ENCODE measurements at regions not wholly inside any gene's neighbourhood (a gene's known extent, or its start where the extent isn't known, plus 50 kb on each side); places are given as distances from the start of the nearest gene placed in this dataset.

DNA sequence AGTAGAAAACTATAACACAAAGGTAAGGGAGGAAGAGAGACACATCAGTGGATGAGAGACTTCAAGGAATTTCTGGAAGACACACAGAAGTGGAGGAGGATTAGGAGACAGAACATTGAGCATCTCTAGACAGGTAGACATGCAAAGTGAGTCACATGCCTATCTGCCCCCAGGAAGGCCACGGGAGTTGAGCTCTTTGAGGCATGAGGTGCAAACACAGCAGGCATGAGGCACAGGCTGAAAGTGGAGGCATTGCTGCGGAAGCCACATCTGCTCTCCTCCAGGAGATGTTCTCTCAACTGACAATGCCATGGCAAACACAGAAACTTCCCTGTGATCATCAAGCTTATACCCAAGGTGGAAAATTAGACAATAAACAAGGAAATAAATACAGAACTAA lies 481.6 kb upstream of the MYT1L start:
- no peak overlapping the region for H2AK5ac ChIP-seq (ENCODE audit: low read length)
- no peak overlapping the region for H3K18ac ChIP-seq (ENCODE audit: low read length)
- H3K79me1 ChIP-seq (ENCODE audit: low read length), result no peaks in the 10 kb centered on the region
- H3K4me3 ChIP-seq (ENCODE audit: low read length), result no peak overlapping the region
- H3K79me2 ChIP-seq (ENCODE audit: control insufficient read depth, insufficient read depth, low read length), result no peaks in the 10 kb centered on the region
- no peaks in the 10 kb centered on the region for H3K4me1 ChIP-seq (ENCODE audit: control insufficient read depth, low read depth, low read length)
- H3K4me2 ChIP-seq (ENCODE audit: low read length), result no peak overlapping the region
- H2BK15ac ChIP-seq (replicated peaks; ENCODE audit: low read depth), result no peak overlapping the region
- no peak overlapping the region for H3K23ac ChIP-seq (ENCODE audit: low read length)
- no CpG with 5 or more reads among the region's 2 CpGs for WGBS (ENCODE audit: extremely low coverage, insufficient coverage, low lambda C conversion rate)
- H4K8ac ChIP-seq (ENCODE audit: low read depth, low read length), result no peak overlapping the region
- no peak overlapping the region for H2BK5ac ChIP-seq (ENCODE audit: low read length)
- no peak overlapping the region for H3K9ac ChIP-seq (ENCODE audit: low read length)
- no peak overlapping the region for H3K56ac ChIP-seq (ENCODE audit: low read length)
- H2BK120ac ChIP-seq (ENCODE audit: low read depth, low read length), result no peak overlapping the region
- H3K4ac ChIP-seq (ENCODE audit: low read depth, low read length), result no peak overlapping the region
- no peaks in the 10 kb centered on the region for H3K27me3 ChIP-seq (ENCODE audit: insufficient read depth, low read length, poor library complexity)
- H3K27ac ChIP-seq (ENCODE audit: low read depth, low read length), result no peak overlapping the region
- no peak for DNase-seq
- no peaks in the 10 kb centered on the region for H3K36me3 ChIP-seq (ENCODE audit: control insufficient read depth, insufficient read depth, low read length)
- H4K5ac ChIP-seq (ENCODE audit: low read length), result no peak overlapping the region

GRCh38 chr2:2812117-2812516 lies 481.0 kb upstream of the MYT1L start:
- no peaks in the 10 kb centered on the region for H3K36me3 ChIP-seq (ENCODE audit: control insufficient read depth, insufficient read depth, low read length)
- H3K9ac ChIP-seq (ENCODE audit: low read length), result no peak overlapping the region
- no peak overlapping the region for H2BK15ac ChIP-seq (replicated peaks; ENCODE audit: low read depth)
- no peak for DNase-seq
- H3K4me1 ChIP-seq (ENCODE audit: control insufficient read depth, low read depth, low read length), result no peaks in the 10 kb centered on the region
- no peak overlapping the region for H3K27ac ChIP-seq (ENCODE audit: low read depth, low read length)
- no peaks in the 10 kb centered on the region for H3K79me1 ChIP-seq (ENCODE audit: low read length)
- no peak overlapping the region for H2AK5ac ChIP-seq (ENCODE audit: low read length)
- no peak overlapping the region for H3K4ac ChIP-seq (ENCODE audit: low read depth, low read length)
- H3K4me3 ChIP-seq (ENCODE audit: low read length), result no peak overlapping the region
- H3K4me2 ChIP-seq (ENCODE audit: low read length), result no peak overlapping the region
- no peak overlapping the region for H3K56ac ChIP-seq (ENCODE audit: low read length)
- WGBS (ENCODE audit: extremely low coverage, insufficient coverage, low lambda C conversion rate), result no CpG with 5 or more reads among the region's 3 CpGs
- no peak overlapping the region for H3K18ac ChIP-seq (ENCODE audit: low read length)
- H4K5ac ChIP-seq (ENCODE audit: low read length), result no peak overlapping the region
- H2BK120ac ChIP-seq (ENCODE audit: low read depth, low read length), result no peak overlapping the region
- no peaks in the 10 kb centered on the region for H3K79me2 ChIP-seq (ENCODE audit: control insufficient read depth, insufficient read depth, low read length)
- H2BK5ac ChIP-seq (ENCODE audit: low read length), result no peak overlapping the region
- no peak overlapping the region for H3K23ac ChIP-seq (ENCODE audit: low read length)
- H3K27me3 ChIP-seq (ENCODE audit: insufficient read depth, low read length, poor library complexity), result no peaks in the 10 kb centered on the region
- no peak overlapping the region for H4K8ac ChIP-seq (ENCODE audit: low read depth, low read length)

DNA sequence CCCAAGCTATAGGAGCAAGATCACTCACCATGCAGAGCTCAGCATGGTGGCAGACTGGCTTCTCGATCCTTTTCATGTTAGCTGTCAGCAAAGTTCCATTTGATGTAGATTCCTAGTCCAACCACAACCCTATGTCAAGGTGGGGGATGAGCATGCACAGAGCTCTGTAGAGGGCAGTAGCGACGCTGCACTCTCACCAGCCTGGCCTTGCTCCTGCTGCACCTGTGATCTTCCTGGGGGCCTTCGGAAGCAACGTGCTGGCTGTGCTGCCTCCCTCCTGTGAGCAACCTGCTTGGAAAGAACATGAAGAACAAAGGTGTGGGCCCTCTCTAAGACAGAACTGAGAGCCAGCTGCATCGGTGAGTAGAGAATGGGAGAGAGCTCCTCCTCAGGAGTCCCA lies 479.4 kb upstream of the MYT1L start:
- no peaks in the 10 kb centered on the region for H3K27me3 ChIP-seq (ENCODE audit: insufficient read depth, low read length, poor library complexity)
- no peak overlapping the region for H2BK5ac ChIP-seq (ENCODE audit: low read length)
- no peaks in the 10 kb centered on the region for H3K36me3 ChIP-seq (ENCODE audit: control insufficient read depth, insufficient read depth, low read length)
- no peak overlapping the region for H3K27ac ChIP-seq (ENCODE audit: low read depth, low read length)
- no peak overlapping the region for H4K8ac ChIP-seq (ENCODE audit: low read depth, low read length)
- H3K4ac ChIP-seq (ENCODE audit: low read depth, low read length), result no peak overlapping the region
- H2AK5ac ChIP-seq (ENCODE audit: low read length), result no peak overlapping the region
- no peak overlapping the region for H3K4me3 ChIP-seq (ENCODE audit: low read length)
- no peak overlapping the region for H3K23ac ChIP-seq (ENCODE audit: low read length)
- peak; percentile 26 for DNase-seq
- no peaks in the 10 kb centered on the region for H3K4me1 ChIP-seq (ENCODE audit: control insufficient read depth, low read depth, low read length)
- H4K5ac ChIP-seq (ENCODE audit: low read length), result no peak overlapping the region
- no peak overlapping the region for H3K56ac ChIP-seq (ENCODE audit: low read length)
- no CpG with 5 or more reads among the region's 6 CpGs for WGBS (ENCODE audit: extremely low coverage, insufficient coverage, low lambda C conversion rate)
- no peaks in the 10 kb centered on the region for H3K79me1 ChIP-seq (ENCODE audit: low read length)
- H2BK120ac ChIP-seq (ENCODE audit: low read depth, low read length), result no peak overlapping the region
- H3K4me2 ChIP-seq (ENCODE audit: low read length), result no peak overlapping the region
- no peak overlapping the region for H3K18ac ChIP-seq (ENCODE audit: low read length)
- H2BK15ac ChIP-seq (replicated peaks; ENCODE audit: low read depth), result no peak overlapping the region
- H3K79me2 ChIP-seq (ENCODE audit: control insufficient read depth, insufficient read depth, low read length), result no peaks in the 10 kb centered on the region
- no peak overlapping the region for H3K9ac ChIP-seq (ENCODE audit: low read length)

DNA sequence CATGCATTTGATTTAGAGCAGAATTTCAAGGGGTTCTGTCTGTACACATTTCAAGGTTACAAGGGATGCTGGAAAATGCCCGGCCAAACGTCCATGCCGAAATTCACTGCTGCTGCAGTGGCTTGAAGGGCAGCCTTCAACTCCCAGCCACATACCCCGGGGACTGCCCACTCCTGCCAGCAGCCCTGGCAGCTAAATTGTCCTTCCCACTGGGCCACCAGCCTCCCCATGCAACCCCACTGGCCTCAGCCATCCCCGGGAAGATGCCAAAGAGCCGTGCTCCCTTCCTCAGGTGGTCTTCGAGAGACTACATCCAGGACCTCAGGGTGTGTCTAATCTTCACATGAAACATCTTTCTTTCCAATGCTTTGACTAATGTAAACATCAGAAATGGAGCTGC lies 478.7 kb upstream of the MYT1L start:
- no peak overlapping the region for H2BK15ac ChIP-seq (replicated peaks; ENCODE audit: low read depth)
- no peaks in the 10 kb centered on the region for H3K36me3 ChIP-seq (ENCODE audit: control insufficient read depth, insufficient read depth, low read length)
- H3K4me2 ChIP-seq (ENCODE audit: low read length), result no peak overlapping the region
- no peak overlapping the region for H4K5ac ChIP-seq (ENCODE audit: low read length)
- H3K56ac ChIP-seq (ENCODE audit: low read length), result no peak overlapping the region
- H2AK5ac ChIP-seq (ENCODE audit: low read length), result no peak overlapping the region
- no peak overlapping the region for H3K23ac ChIP-seq (ENCODE audit: low read length)
- H3K79me2 ChIP-seq (ENCODE audit: control insufficient read depth, insufficient read depth, low read length), result no peaks in the 10 kb centered on the region
- no peak overlapping the region for H3K27ac ChIP-seq (ENCODE audit: low read depth, low read length)
- no peaks in the 10 kb centered on the region for H3K79me1 ChIP-seq (ENCODE audit: low read length)
- no peaks in the 10 kb centered on the region for H3K4me1 ChIP-seq (ENCODE audit: control insufficient read depth, low read depth, low read length)
- no peak overlapping the region for H2BK5ac ChIP-seq (ENCODE audit: low read length)
- no peak overlapping the region for H3K4ac ChIP-seq (ENCODE audit: low read depth, low read length)
- no peak overlapping the region for H3K4me3 ChIP-seq (ENCODE audit: low read length)
- no peak overlapping the region for H3K18ac ChIP-seq (ENCODE audit: low read length)
- no peaks in the 10 kb centered on the region for H3K27me3 ChIP-seq (ENCODE audit: insufficient read depth, low read length, poor library complexity)
- no peak for DNase-seq
- no CpG with 5 or more reads among the region's 7 CpGs for WGBS (ENCODE audit: extremely low coverage, insufficient coverage, low lambda C conversion rate)
- H2BK120ac ChIP-seq (ENCODE audit: low read depth, low read length), result no peak overlapping the region
- H4K8ac ChIP-seq (ENCODE audit: low read depth, low read length), result no peak overlapping the region
- H3K9ac ChIP-seq (ENCODE audit: low read length), result no peak overlapping the region

DNA sequence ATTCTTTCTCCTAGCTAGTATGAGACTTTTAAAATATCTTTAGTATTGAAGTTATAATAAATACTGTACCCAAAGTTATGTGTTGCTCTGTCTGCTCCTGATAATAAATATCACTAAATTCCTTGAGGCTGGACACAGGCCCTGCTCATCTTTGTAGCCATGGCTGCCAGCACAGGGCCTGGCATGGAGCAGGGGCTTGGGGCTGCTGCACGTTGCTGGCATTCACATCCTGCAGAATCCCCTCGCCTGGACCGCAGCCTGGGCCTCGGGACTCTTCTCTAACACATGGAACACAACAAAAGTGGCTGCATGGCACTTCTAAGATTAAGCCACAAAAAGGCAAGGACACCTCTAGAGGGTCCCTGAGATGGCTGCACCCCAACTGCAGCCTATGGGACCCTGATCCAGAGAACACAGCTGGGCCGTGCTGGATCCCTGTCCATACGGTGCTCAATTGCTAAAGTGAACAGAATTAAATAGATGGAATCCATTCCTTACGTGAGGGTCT lies 477.5 kb upstream of the MYT1L start:
- no CpG with 5 or more reads among the region's 7 CpGs for WGBS (ENCODE audit: extremely low coverage, insufficient coverage, low lambda C conversion rate)
- no peak overlapping the region for H2BK5ac ChIP-seq (ENCODE audit: low read length)
- H3K18ac ChIP-seq (ENCODE audit: low read length), result no peak overlapping the region
- H3K36me3 ChIP-seq (ENCODE audit: control insufficient read depth, insufficient read depth, low read length), result no peaks in the 10 kb centered on the region
- no peaks in the 10 kb centered on the region for H3K27me3 ChIP-seq (ENCODE audit: insufficient read depth, low read length, poor library complexity)
- no peak overlapping the region for H3K27ac ChIP-seq (ENCODE audit: low read depth, low read length)
- H4K8ac ChIP-seq (ENCODE audit: low read depth, low read length), result no peak overlapping the region
- no peak overlapping the region for H4K5ac ChIP-seq (ENCODE audit: low read length)
- H3K4me2 ChIP-seq (ENCODE audit: low read length), result no peak overlapping the region
- no peak overlapping the region for H2BK120ac ChIP-seq (ENCODE audit: low read depth, low read length)
- no peak overlapping the region for H3K23ac ChIP-seq (ENCODE audit: low read length)
- H3K79me2 ChIP-seq (ENCODE audit: control insufficient read depth, insufficient read depth, low read length), result no peaks in the 10 kb centered on the region
- H3K4me1 ChIP-seq (ENCODE audit: control insufficient read depth, low read depth, low read length), result no peaks in the 10 kb centered on the region
- H3K56ac ChIP-seq (ENCODE audit: low read length), result no peak overlapping the region
- H3K4me3 ChIP-seq (ENCODE audit: low read length), result no peak overlapping the region
- no peak overlapping the region for H3K4ac ChIP-seq (ENCODE audit: low read depth, low read length)
- no peak overlapping the region for H3K9ac ChIP-seq (ENCODE audit: low read length)
- no peak for DNase-seq
- no peak overlapping the region for H2BK15ac ChIP-seq (replicated peaks; ENCODE audit: low read depth)
- no peak overlapping the region for H2AK5ac ChIP-seq (ENCODE audit: low read length)
- no peaks in the 10 kb centered on the region for H3K79me1 ChIP-seq (ENCODE audit: low read length)

- Histone ChIP-seq H3K4ac (ENCODE audit: low read depth, low read length) (no peak overlapping the region), H2BK120ac (ENCODE audit: low read depth, low read length) (no peak overlapping the region), H3K18ac (ENCODE audit: low read length) (no peak overlapping the region), H3K4me3 (ENCODE audit: low read length) (no peak overlapping the region), H3K27ac (ENCODE audit: low read depth, low read length) (no peak overlapping the region), H3K79me2 (ENCODE audit: control insufficient read depth, insufficient read depth, low read length) (no peaks in the 10 kb centered on the region), H3K4me2 (ENCODE audit: low read length) (no peak overlapping the region), H2AK5ac (ENCODE audit: low read length) (no peak overlapping the region), H4K5ac (ENCODE audit: low read length) (no peak overlapping the region), H2BK5ac (ENCODE audit: low read length) (no peak overlapping the region), H3K79me1 (ENCODE audit: low read length) (no peaks in the 10 kb centered on the region), H3K27me3 (ENCODE audit: insufficient read depth, low read length, poor library complexity) (no peaks in the 10 kb centered on the region), H2BK15ac (replicated peaks; ENCODE audit: low read depth) (no peak overlapping the region), H3K23ac (ENCODE audit: low read length) (no peak overlapping the region), H3K56ac (ENCODE audit: low read length) (no peak overlapping the region), H3K4me1 (ENCODE audit: control insufficient read depth, low read depth, low read length) (no peaks in the 10 kb centered on the region), H3K36me3 (ENCODE audit: control insufficient read depth, insufficient read depth, low read length) (no peaks in the 10 kb centered on the region), H4K8ac (ENCODE audit: low read depth, low read length) (no peak overlapping the region), H3K9ac (ENCODE audit: low read length) (no peak overlapping the region)
- WGBS (ENCODE audit: extremely low coverage, insufficient coverage, low lambda C conversion rate), result no CpG with 5 or more reads among the region's 7 CpGs
- no peak for DNase-seq
Measured at GRCh38 chr2:2806711-2807110, 475.6 kb upstream of the MYT1L start.

Data from mesendoderm (in vitro differentiated cells).